ENCODE measurements at regions not wholly inside any gene's neighbourhood (a gene's known extent, or its start where the extent isn't known, plus 50 kb on each side); places are given as distances from the start of the nearest gene placed in this dataset.

DNA sequence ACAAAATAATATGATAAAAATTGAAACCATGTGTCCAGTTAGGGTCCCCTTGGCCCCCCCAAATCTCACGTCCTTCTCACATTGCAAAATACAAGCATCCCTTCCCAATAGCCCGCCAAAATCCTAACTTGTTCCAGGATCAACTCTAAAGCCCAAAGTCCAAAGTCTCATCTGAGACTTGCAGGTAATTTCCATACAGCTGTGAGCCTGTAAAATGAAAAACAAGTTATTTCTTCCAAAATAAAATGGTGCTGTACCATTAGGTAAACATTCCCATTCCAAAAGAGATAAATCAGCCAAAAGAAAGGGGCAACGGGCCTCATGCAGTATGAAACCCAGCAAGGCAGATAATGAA lies 51.0 kb upstream of the COBL start:
- DNase-seq (ENCODE audit: low spot score): no peak

- DNase-seq (ENCODE audit: low spot score): peak; percentile 76
Observed at GRCh38 chr7:51366930-51367613, 50.5 kb upstream of the COBL start.
